K562 (cell line): ENCODE measurements at regions not wholly inside any gene's neighbourhood (a gene's known extent, or its start where the extent isn't known, plus 50 kb on each side); places are given as distances from the start of the nearest gene placed in this dataset.

Experiments
- BCLAF1 ChIP-seq, 2 experiments: fragments of 450-650 bp in 1 of 2; IDR thresholded peaks; 2 replicates each; pipeline ENCODE4 v1.6.1; 2011 to 2017; ENCODE audit warnings: low read depth in 2 of 2, antibody characterized with exemption in 1 of 2, borderline replicate concordance in 1 of 2, low read length in 1 of 2, mild to moderate bottlenecking in 1 of 2, mixed read lengths in 1 of 2; ENCODE audit not compliant: control insufficient read depth in 1 of 2
- EP300 ChIP-seq: IDR thresholded peaks from 2 replicates; pipeline ENCODE4 v1.6.1; 2012; ENCODE audit warnings: low read length, improper control_type of control experiment
- HEY1 ChIP-seq: fragments of 250-450 bp; sonication (Bioruptor Pico); IDR thresholded peaks from 2 replicates; pipeline ENCODE4 v1.5.0; 2020; ENCODE audit warnings: mild to moderate bottlenecking, moderate library complexity, borderline replicate concordance
- HNRNPH1 ChIP-seq: fragments of 200-400 bp; formaldehyde crosslinking; optimal IDR thresholded peaks from 2 replicates; pipeline ENCODE3; 2017; ENCODE audit warnings: low read depth, mild to moderate bottlenecking, low read length, moderate library complexity
- HNRNPLL ChIP-seq: fragments of 200-400 bp; formaldehyde crosslinking; IDR thresholded peaks from 2 replicates; pipeline ENCODE4 v1.6.1; 2017; ENCODE audit warnings: low read length, low read depth, mild to moderate bottlenecking; ENCODE audit not compliant: poor library complexity, severe bottlenecking
- NR3C1 ChIP-seq: sonication (generic); formaldehyde crosslinking; IDR thresholded peaks from 2 replicates; pipeline ENCODE4 v1.8.1; 2022; ENCODE audit warnings: missing genetic modification reagents
- POLR2A ChIP-seq: fragments of 450-650 bp; conservative IDR thresholded peaks from 2 replicates; pipeline ENCODE4 v1.6.1; 2016
- POLR2AphosphoS5 ChIP-seq: IDR thresholded peaks from 2 replicates; pipeline ENCODE4 v1.6.1; 2011; ENCODE audit warnings: mild to moderate bottlenecking, low read depth, low read length, moderate library complexity; ENCODE audit not compliant: control insufficient read depth, insufficient read depth
- RCOR1 ChIP-seq, 2 experiments: IDR thresholded peaks; 2 replicates each; pipeline ENCODE4 v1.6.1; 2012; ENCODE audit warnings: low read depth in 2 of 2, low read length in 2 of 2, borderline replicate concordance in 1 of 2, improper control_type of control experiment in 1 of 2
- SNRNP70 ChIP-seq: fragments of 200-400 bp; formaldehyde crosslinking; optimal IDR thresholded peaks from 2 replicates; pipeline ENCODE3; 2017; ENCODE audit warnings: low read depth, low read length
- ZNF324 ChIP-seq: fragments of 250-450 bp; sonication (Bioruptor Pico); IDR thresholded peaks from 2 replicates; pipeline ENCODE4 v1.4.0; 2020; ENCODE audit warnings: mild to moderate bottlenecking
- TF ChIP-seq, protein P1 (sequence below): fragments of 250-450 bp; sonication (Bioruptor Pico); IDR thresholded peaks from 2 replicates; pipeline ENCODE4 v1.4.0; 2020; ENCODE audit warnings: mild to moderate bottlenecking, moderate library complexity
- TF ChIP-seq, protein P2 (sequence below): fragments of 250-450 bp; sonication (Bioruptor Pico); IDR thresholded peaks from 2 replicates; pipeline ENCODE4 v1.5.0; 2020; ENCODE audit warnings: mild to moderate bottlenecking, borderline replicate concordance

DNA sequence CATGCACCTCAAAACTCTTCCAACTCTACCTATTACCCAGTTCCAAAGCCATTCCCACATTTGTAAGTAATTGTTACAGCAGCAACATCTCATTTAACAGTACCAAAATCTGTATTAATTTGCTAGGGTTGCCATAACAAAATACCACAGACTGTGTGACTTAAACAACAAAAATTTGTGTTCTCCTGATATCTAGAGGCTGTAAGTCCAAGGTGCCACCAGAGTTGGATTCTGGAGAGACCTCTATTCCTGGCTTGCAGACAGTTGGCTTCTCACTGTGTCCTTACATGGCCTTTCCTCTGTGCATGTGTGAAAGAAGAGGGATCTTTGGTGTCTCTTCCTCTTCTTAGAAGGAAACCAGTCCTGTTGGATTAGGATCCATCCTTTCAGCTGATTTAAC lies 203.8 kb upstream of the PIK3R1 start:
- TF ChIP-seq RCOR1 (IDR thresholded peaks at IDR 0.05; ENCODE audit: borderline replicate concordance in 1 of 2, low read depth in 2 of 2, low read length in 2 of 2): no peak
- TF ChIP-seq NR3C1 (CRISPR knock-in tag): no peak
- no peak for TF ChIP-seq POLR2AphosphoS5
- TF ChIP-seq BCLAF1 (IDR thresholded peaks at IDR 0.05; ENCODE audit: borderline replicate concordance in 1 of 2, control insufficient read depth in 1 of 2, low read depth in 2 of 2, low read length in 1 of 2): no peak
- no peak for TF ChIP-seq HNRNPLL
- no peak for TF ChIP-seq HEY1
- TF ChIP-seq, protein P1, sequence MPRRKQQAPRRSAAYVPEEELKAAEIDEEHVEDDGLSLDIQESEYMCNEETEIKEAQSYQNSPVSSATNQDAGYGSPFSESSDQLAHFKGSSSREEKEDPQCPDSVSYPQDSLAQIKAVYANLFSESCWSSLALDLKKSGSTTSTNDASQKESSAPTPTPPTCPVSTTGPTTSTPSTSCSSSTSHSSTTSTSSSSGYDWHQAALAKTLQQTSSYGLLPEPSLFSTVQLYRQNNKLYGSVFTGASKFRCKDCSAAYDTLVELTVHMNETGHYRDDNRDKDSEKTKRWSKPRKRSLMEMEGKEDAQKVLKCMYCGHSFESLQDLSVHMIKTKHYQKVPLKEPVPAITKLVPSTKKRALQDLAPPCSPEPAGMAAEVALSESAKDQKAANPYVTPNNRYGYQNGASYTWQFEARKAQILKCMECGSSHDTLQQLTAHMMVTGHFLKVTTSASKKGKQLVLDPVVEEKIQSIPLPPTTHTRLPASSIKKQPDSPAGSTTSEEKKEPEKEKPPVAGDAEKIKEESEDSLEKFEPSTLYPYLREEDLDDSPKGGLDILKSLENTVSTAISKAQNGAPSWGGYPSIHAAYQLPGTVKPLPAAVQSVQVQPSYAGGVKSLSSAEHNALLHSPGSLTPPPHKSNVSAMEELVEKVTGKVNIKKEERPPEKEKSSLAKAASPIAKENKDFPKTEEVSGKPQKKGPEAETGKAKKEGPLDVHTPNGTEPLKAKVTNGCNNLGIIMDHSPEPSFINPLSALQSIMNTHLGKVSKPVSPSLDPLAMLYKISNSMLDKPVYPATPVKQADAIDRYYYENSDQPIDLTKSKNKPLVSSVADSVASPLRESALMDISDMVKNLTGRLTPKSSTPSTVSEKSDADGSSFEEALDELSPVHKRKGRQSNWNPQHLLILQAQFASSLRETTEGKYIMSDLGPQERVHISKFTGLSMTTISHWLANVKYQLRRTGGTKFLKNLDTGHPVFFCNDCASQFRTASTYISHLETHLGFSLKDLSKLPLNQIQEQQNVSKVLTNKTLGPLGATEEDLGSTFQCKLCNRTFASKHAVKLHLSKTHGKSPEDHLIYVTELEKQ (CRISPR knock-in tag): no peak
- no peak for TF ChIP-seq POLR2A
- TF ChIP-seq SNRNP70: no peak
- TF ChIP-seq, protein P2, sequence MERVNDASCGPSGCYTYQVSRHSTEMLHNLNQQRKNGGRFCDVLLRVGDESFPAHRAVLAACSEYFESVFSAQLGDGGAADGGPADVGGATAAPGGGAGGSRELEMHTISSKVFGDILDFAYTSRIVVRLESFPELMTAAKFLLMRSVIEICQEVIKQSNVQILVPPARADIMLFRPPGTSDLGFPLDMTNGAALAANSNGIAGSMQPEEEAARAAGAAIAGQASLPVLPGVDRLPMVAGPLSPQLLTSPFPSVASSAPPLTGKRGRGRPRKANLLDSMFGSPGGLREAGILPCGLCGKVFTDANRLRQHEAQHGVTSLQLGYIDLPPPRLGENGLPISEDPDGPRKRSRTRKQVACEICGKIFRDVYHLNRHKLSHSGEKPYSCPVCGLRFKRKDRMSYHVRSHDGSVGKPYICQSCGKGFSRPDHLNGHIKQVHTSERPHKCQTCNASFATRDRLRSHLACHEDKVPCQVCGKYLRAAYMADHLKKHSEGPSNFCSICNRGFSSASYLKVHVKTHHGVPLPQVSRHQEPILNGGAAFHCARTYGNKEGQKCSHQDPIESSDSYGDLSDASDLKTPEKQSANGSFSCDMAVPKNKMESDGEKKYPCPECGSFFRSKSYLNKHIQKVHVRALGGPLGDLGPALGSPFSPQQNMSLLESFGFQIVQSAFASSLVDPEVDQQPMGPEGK (CRISPR knock-in tag): no peak
- TF ChIP-seq EP300: no peak
- TF ChIP-seq HNRNPH1: no peak
- no peak for TF ChIP-seq ZNF324 (CRISPR knock-in tag)
